Colonic mucosa (tissue), 4 donors: ENCODE measurements at regions not wholly inside any gene's neighbourhood (a gene's known extent, or its start where the extent isn't known, plus 50 kb on each side); places are given as distances from the start of the nearest gene placed in this dataset.

Experiments used
- DNase-seq: peaks from one replicate; pipeline ENCODE4 v3.0.0-alpha.2; 2020
- H3K27ac ChIP-seq: fragments of 200-600 bp; one replicate; pipeline ENCODE4 v1.8.0; 2021
- H3K27me3 ChIP-seq: fragments of 200-600 bp; one replicate; pipeline ENCODE4 v1.8.0; 2021
- H3K36me3 ChIP-seq: fragments of 200-600 bp; one replicate; pipeline ENCODE4 v1.8.0; 2021
- H3K4me1 ChIP-seq: fragments of 200-600 bp; one replicate; pipeline ENCODE4 v1.8.0; 2021; ENCODE audit warnings: mild to moderate bottlenecking
- H3K4me3 ChIP-seq: fragments of 200-600 bp; one replicate; pipeline ENCODE4 v1.8.0; 2021
- H3K9ac ChIP-seq, 2 donors: one replicate each; pipeline ENCODE4 v1.7.0; 2013; ENCODE audit warnings: control low read depth in 2 of 2, low read depth in 2 of 2, low read length in 2 of 2
- H3K9me3 ChIP-seq: fragments of 200-600 bp; one replicate; pipeline ENCODE4 v1.8.0; 2021
- CTCF ChIP-seq: fragments of 200-600 bp; IDR thresholded peaks from one replicate; pipeline ENCODE4 v1.8.0; 2022; ENCODE audit warnings: antibody characterized with exemption, mild to moderate bottlenecking
- intact Hi-C: fragments of 100-400 bp; cut with DNase I; formaldehyde crosslinking; loops from one replicate; pipeline ENCODE4 v1.14.1; 2022
- donor health status: healthy.
- donor health status: DM: no; HTN: no; CAD: no.
- donor health status: DM: no; HTN: no; CAD: no.

GRCh38 chr20:11682285-11682684, 235.4 kb upstream of the BTBD3 start:
- Histone ChIP-seq H3K27ac (no peak overlapping the region), H3K4me1 (no peaks in the 10 kb centered on the region), H3K27me3 (no peaks in the 10 kb centered on the region), H3K9ac (no peak overlapping the region), H3K4me3 (no peak overlapping the region), H3K36me3 (no peaks in the 10 kb centered on the region), H3K9me3 (no peaks in the 10 kb centered on the region)
- intact Hi-C loops: loop anchor here (10.0 kb wide), 1 partner anchor 213 kb away; no protein-coding TSS in a partner anchor
- DNase-seq: no peak
- no peak for TF ChIP-seq CTCF

- Histone ChIP-seq H3K4me3 (no peak overlapping the region), H3K27ac (no peak overlapping the region), H3K9ac (no peak overlapping the region), H3K4me1 (no peaks in the 10 kb centered on the region), H3K36me3 (no peaks in the 10 kb centered on the region), H3K9me3 (no peaks in the 10 kb centered on the region), H3K27me3 (no peaks in the 10 kb centered on the region)
- DNase-seq: no peak
- intact Hi-C loops: loop anchor here (10.0 kb wide), 1 partner anchor 209 kb away; no protein-coding TSS in a partner anchor
- TF ChIP-seq CTCF: no peak
These were observed 231.5 kb upstream of the BTBD3 start for GRCh38 chr20:11686195-11686594.

GRCh38 chr20:11686820-11687543, 230.7 kb upstream of the BTBD3 start:
- Histone ChIP-seq H3K9ac (peak overlapping the region in 1 of 2 donors; percentile 40), H3K27ac (no peak overlapping the region), H3K4me3 (peak overlapping the region; percentile 21), H3K9me3 (no peaks in the 10 kb centered on the region), H3K4me1 (no peaks in the 10 kb centered on the region), H3K27me3 (no peaks in the 10 kb centered on the region), H3K36me3 (no peaks in the 10 kb centered on the region)
- DNase-seq: peak; percentile 34
- intact Hi-C loops: loop anchor here (10.0 kb wide), 1 partner anchor 208 kb away; no protein-coding TSS in a partner anchor
- no peak for TF ChIP-seq CTCF

GRCh38 chr20:11687546-11688292, 230.0 kb upstream of the BTBD3 start:
- H3K27me3 ChIP-seq: no peaks in the 10 kb centered on the region
- H3K4me3 ChIP-seq: no peak overlapping the region
- TF ChIP-seq CTCF: no peak
- H3K36me3 ChIP-seq: no peaks in the 10 kb centered on the region
- no peak for DNase-seq
- H3K27ac ChIP-seq: no peak overlapping the region
- intact Hi-C loops: loop anchor here (10.0 kb wide), 1 partner anchor 207 kb away; no protein-coding TSS in a partner anchor
- no peaks in the 10 kb centered on the region for H3K9me3 ChIP-seq
- H3K4me1 ChIP-seq: no peaks in the 10 kb centered on the region
- H3K9ac ChIP-seq: no peak overlapping the region

GRCh38 chr20:11689262-11689661, 228.4 kb upstream of the BTBD3 start:
- intact Hi-C loops: loop anchor here (10.0 kb wide), 1 partner anchor 206 kb away; no protein-coding TSS in a partner anchor
- Histone ChIP-seq H3K27me3 (no peaks in the 10 kb centered on the region), H3K9me3 (no peaks in the 10 kb centered on the region), H3K27ac (no peak overlapping the region), H3K4me1 (no peaks in the 10 kb centered on the region), H3K4me3 (no peak overlapping the region), H3K36me3 (no peaks in the 10 kb centered on the region), H3K9ac (no peak overlapping the region)
- no peak for DNase-seq
- TF ChIP-seq CTCF: no peak
